GM12892 (cell line): ENCODE measurements at regions not wholly inside any gene's neighbourhood (a gene's known extent, or its start where the extent isn't known, plus 50 kb on each side); places are given as distances from the start of the nearest gene placed in this dataset.

ENCODE experiments used
- DNase-seq: peaks from one replicate; pipeline ENCODE4 v3.0.0; 2011; ENCODE audit not compliant: insufficient read length
- FAIRE-seq: peaks from 2 replicates; lab custom pipeline; 2011; peaks lifted over from hg19 to GRCh38; lab: Jason Lieb, UNC
- POLR2A ChIP-seq: IDR thresholded peaks from 2 replicates; pipeline ENCODE4 v1.6.1; 2011; ENCODE audit warnings: low read depth, low read length, control low read depth
- POLR2AphosphoS5 ChIP-seq: IDR thresholded peaks from 2 replicates; pipeline ENCODE4 v1.6.1; 2011; ENCODE audit warnings: low read depth, low read length, control low read depth
- TAF1 ChIP-seq: IDR thresholded peaks from 2 replicates; pipeline ENCODE4 v1.6.1; 2011; ENCODE audit warnings: low read depth, mild to moderate bottlenecking, control low read depth, low read length, borderline replicate concordance

- DNase-seq (no peak), FAIRE-seq (no peak)
- TF ChIP-seq POLR2A (no peak), POLR2AphosphoS5 (no peak), TAF1 (no peak)
Observed at GRCh38 chr5:167264348-167264747, 1027.1 kb upstream of the WWC1 start.

- FAIRE-seq (no peak), DNase-seq (no peak)
- TF ChIP-seq TAF1 (no peak), POLR2A (no peak), POLR2AphosphoS5 (no peak)
Observed at GRCh38 chr5:167268337-167268736, 1023.1 kb upstream of the WWC1 start.

GRCh38 chr5:167269146-167269545, 1022.3 kb upstream of the WWC1 start:
- no peak for FAIRE-seq
- no peak for TF ChIP-seq TAF1
- TF ChIP-seq POLR2AphosphoS5, result no peak
- no peak for TF ChIP-seq POLR2A
- DNase-seq, result no peak

- FAIRE-seq (no peak), DNase-seq (no peak)
- TF ChIP-seq TAF1, result no peak
- no peak for TF ChIP-seq POLR2AphosphoS5
- no peak for TF ChIP-seq POLR2A
Observed at GRCh38 chr5:167271081-167271480, 1020.4 kb upstream of the WWC1 start.

- no peak for DNase-seq
- FAIRE-seq, result no peak
- TF ChIP-seq TAF1 (no peak), POLR2AphosphoS5 (no peak), POLR2A (no peak)
Observed at GRCh38 chr5:167271511-167271910, 1019.9 kb upstream of the WWC1 start.

GRCh38 chr5:167280111-167280510, 1011.3 kb upstream of the WWC1 start:
- DNase-seq (no peak), FAIRE-seq (no peak)
- TF ChIP-seq TAF1, result no peak
- TF ChIP-seq POLR2AphosphoS5, result no peak
- TF ChIP-seq POLR2A, result no peak

- no peak for DNase-seq
- no peak for FAIRE-seq
- no peak for TF ChIP-seq POLR2AphosphoS5
- TF ChIP-seq TAF1, result no peak
- no peak for TF ChIP-seq POLR2A
Observed at GRCh38 chr5:167281925-167282324, 1009.5 kb upstream of the WWC1 start.

GRCh38 chr5:167283691-167284090, 1007.8 kb upstream of the WWC1 start:
- FAIRE-seq (no peak), DNase-seq (no peak)
- no peak for TF ChIP-seq POLR2AphosphoS5
- no peak for TF ChIP-seq POLR2A
- TF ChIP-seq TAF1, result no peak

- no peak for DNase-seq
- TF ChIP-seq POLR2AphosphoS5 (no peak), TAF1 (no peak), POLR2A (no peak)
- no peak for FAIRE-seq
Observed at GRCh38 chr5:167284222-167284890, 1007.1 kb upstream of the WWC1 start.

GRCh38 chr5:167285591-167285990, 1005.9 kb upstream of the WWC1 start:
- FAIRE-seq, result no peak
- DNase-seq, result no peak
- TF ChIP-seq POLR2AphosphoS5, result no peak
- TF ChIP-seq POLR2A, result no peak
- TF ChIP-seq TAF1, result no peak

- DNase-seq (no peak), FAIRE-seq (no peak)
- no peak for TF ChIP-seq POLR2A
Observed at GRCh38 chr5:167286891-167287290, 1004.6 kb upstream of the WWC1 start.

GRCh38 chr5:167290478-167290877, 1001.0 kb upstream of the WWC1 start:
- TF ChIP-seq POLR2A (no peak), TAF1 (no peak), POLR2AphosphoS5 (no peak)
- no peak for DNase-seq
- FAIRE-seq, result no peak
